GM18867 (cell line): ENCODE measurements at regions not wholly inside any gene's neighbourhood (a gene's known extent, or its start where the extent isn't known, plus 50 kb on each side); places are given as distances from the start of the nearest gene placed in this dataset.
"Not testable (repeated sequence)": the region's sequence is repeated elsewhere in the genome, so short reads cannot be mapped to it uniquely, and the experiment has no call there.

Source experiments
- ATAC-seq: cut with Tn5 transposase; IDR thresholded peaks from one replicate; pipeline ENCODE4 v1.9.1; 2021; ENCODE audit warnings: mild to moderate bottlenecking, moderate library complexity; ENCODE audit not compliant: unreplicated experiment

DNA sequence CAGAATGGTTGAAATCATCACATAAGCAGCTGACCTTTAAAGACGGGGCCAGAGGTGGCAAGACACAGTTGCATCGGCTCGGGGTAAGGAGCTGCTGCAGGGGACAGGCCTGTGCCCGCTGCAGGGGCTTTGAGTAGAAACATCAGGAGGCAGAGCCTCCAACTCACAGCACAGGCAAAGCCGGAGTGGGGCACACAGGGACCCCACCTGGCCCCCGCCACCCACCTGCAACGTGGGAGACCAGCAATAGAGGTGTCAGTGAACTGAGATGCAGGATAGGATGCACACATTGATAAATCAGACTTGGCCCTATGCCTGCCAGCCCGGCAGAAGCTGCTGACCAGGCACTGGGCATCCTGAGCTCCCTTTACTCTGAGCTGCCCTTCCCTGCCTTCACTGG, 257.2 kb downstream of the NPHP4 start:
- no peak for ATAC-seq

DNA sequence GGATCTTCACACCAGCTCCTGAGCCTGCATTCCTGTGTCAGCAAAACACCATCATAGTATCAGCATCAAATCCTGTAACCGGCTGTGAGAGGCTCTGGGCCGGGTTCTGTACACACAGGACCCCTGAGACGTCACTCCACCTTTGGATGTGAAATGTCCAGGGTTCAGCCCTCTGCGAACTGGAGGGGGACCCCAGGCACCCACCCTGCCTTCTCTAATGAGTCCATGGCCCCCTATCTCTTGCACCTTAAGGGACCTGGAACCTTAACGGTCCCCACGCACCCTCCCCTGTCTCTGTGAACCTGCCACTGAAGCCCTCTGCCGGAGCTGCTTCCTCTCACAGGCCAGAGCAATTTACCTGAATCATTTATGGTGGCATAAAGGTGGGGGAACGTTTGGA, 257.8 kb downstream of the NPHP4 start:
- ATAC-seq: no peak

DNA sequence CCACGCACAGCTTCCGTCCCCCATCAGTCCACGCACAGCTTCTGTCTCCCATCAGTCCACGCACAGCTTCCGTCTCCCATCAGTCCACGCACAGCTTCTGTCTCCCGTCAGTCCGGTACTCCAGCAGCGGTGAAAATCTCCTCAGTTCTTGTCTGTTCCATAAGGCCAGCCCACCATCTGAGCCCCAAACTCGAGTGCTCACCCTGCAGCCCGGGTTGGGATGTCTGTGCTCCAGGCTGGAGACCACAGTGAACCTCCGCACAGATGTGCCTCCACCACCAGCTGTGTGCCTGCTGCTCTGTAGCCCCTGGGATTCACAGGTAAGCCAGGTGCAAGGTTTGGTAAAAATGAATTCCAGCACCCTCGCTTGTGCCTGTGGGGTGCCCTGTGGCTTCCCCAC, 258.6 kb downstream of the NPHP4 start:
- no peak for ATAC-seq

DNA sequence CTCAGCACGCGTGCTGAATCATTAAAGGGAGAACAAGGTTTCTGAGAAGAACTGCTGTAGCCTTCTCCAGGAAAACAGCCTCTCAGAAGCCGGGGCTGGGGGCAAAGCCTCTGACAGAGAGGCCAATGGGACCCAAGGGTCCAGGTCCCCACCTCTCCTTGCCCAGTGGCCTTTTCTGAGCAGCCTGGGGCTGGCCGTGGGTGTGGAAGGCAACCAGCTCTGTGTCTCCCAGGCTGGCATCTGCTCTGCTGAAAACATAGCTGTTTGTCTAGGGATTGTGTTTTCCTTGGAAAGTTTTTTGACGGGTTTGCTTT, 261.2 kb downstream of the NPHP4 start:
- no peak for ATAC-seq

DNA sequence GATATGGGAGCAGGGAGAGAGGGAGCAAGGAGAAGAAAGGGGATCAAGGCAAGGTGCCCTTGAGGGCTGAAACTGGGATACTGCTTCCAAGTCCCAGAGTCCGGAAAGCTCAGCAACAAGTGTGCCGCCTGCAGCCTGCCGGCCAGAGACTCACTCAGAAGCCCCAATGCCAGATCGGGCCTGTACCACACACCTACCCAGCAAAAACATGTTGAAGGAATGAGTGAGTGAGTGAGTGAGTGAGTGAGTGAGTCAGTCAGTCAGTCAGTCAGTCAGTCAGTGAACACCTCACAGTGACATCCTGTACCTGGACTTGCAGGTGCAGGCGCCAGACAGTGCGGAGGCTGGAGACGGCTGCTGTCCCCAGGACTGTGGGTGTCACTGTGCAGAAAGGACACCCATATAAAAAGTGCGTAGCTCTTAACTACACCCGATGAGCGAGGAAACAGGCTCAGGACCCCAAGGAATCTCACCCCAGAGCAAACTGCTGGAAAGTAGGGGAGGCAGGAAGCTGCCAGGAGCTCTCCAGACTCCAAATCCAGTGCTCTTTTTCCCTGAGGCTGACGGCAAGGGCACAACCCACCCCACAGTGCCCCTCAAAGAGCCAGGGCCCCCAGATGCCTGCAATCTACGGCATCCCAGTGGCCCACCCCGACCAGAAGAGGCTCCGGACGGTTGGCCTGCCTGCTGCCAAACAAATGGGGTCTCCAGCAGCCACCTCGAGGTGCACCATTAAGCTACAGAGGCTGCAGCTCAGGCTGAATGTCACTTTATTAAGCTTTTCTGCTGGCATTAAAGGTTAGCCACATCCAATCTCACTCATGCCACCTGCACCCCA, 261.7 kb downstream of the NPHP4 start:
- ATAC-seq: no peak

DNA sequence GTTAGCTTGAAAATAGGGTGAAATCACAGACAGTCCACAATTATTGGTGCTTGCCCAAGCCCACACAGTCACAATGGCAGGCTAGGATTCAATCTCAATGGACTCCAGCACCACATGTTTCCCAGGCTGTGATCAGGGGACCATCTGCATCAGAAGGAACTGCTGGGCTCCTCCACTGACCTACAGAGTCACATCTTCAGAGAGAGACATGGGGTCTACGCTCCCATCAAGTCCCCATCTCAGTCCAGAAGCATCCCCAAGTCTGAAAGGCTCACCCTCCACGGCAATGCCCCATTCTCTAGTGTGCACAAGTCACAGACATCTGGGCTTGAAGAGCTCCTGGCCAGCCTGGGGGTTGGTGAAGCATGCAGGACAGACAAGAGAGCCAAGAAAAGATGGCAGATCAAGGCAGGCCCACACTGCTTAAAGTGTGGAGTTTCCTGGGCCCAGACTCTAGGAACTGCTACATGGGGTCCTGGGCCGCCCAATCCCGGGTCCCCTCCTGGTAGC, 262.5 kb downstream of the NPHP4 start:
- ATAC-seq: no peak

DNA sequence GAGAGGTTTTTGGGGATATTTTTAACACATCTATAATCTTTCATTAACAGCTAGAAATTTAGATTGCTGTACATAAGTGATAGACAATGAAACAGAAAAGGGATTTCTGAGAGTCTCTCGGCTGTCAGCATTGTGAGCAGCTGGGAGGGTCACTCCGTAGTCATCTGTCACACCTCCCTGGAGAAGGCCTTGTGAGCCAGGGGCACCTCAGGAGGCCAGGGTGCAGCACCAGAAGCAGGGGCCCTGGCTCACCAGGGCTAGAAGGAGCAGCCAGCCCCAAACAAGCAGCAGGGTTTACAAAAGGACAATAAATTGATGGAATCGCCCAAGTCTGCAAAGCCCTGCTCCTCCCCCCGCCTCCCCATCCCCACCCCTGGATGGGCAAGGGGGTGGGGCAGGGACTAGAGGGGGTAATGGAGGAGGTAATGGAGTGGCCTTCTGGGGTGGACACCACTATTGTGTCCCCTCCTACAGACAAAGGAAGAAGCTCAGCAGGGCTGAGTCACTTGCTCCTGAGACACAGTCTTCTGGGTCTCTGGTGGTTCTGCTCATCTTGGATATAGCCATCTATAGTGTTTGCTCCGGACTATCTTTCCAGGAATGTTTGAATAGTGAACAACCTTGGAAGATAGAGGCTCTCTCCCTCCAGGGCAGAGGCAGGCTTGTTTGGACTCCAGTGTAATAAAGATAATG, 263.4 kb downstream of the NPHP4 start:
- no peak for ATAC-seq

DNA sequence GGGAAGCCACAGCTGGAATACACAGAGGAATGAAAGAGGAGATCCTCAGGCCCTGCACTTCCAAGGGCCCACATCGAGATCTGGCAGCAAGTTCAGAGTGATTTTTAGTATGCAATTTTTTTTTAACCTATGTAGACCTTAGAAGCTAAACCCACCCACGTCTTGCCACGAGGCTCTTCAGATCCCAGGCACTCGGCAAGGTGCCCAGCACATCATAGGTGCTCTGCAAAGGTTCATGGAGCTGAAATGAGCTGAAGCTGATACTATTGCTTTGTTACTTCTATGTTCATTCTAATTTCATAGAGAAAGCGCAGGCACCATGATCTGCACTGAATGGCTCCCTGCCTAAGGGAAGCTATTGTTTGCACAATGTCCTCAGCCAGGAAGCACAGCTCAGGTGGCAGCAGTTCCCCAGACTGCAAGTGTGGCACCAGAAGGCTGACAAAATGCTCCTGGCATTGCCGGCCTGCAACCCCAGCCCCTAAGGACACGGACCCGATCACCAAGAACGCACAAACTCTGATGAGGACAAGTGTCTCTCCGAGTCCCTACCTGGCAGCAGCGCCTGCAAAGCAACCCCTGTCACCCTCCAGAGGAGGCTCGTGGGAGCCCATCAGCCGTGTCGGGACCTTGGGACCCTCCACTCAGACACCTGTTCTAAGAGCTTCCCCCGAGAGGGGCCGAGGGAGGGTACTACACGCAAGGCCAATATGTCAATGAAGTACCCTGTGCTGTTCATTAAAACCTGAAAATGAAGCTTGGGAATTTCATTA, 264.2 kb downstream of the NPHP4 start:
- ATAC-seq: no peak

DNA sequence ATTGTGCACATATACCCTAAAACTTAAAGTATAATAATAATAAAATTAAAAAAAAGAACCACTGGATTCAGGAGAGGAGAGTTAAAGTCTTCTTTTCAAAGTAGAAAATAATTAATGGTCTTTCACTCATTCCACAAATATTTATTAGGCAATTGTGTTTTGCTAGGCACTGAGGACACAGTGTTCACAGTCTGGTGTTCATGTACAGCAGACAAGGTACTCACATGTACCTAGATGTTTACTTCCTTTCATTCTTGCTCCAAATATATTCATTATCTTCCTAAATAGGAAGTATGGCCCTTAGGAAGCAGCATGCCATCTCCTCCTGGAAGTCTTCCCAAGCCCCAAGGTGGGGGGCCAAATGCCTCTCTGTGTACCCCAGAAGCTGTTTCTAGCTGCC, 265.0 kb downstream of the NPHP4 start:
- ATAC-seq: no peak

DNA sequence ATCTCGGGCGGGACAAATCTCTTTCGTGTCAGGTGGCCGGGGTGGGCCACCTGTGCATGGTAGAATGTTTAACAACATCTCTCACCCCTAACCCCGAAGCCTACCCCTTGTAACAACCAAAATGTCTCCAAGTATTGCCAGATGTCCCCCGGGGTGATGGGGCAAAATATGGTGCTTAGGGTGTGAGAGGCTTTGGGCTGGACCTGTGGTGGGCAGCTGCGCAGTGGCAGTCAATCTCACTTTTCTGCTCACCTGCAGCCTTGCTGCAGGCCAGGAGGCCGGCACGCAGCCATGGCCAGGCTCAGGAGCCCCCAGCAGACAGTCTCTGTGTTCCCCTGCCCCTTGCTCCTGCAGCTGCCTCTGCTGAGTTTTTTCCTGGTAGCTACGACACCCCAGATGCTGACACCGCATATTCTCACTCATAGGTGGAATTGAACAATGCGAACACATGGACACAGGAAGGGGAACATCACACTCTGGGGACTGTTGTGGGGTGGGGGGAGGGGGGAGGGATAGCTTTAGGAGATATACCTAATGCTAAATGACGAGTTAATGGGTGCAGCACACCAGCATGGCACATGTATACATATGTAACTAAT, 265.5 kb downstream of the NPHP4 start:
- ATAC-seq: not testable (repeated sequence)

DNA sequence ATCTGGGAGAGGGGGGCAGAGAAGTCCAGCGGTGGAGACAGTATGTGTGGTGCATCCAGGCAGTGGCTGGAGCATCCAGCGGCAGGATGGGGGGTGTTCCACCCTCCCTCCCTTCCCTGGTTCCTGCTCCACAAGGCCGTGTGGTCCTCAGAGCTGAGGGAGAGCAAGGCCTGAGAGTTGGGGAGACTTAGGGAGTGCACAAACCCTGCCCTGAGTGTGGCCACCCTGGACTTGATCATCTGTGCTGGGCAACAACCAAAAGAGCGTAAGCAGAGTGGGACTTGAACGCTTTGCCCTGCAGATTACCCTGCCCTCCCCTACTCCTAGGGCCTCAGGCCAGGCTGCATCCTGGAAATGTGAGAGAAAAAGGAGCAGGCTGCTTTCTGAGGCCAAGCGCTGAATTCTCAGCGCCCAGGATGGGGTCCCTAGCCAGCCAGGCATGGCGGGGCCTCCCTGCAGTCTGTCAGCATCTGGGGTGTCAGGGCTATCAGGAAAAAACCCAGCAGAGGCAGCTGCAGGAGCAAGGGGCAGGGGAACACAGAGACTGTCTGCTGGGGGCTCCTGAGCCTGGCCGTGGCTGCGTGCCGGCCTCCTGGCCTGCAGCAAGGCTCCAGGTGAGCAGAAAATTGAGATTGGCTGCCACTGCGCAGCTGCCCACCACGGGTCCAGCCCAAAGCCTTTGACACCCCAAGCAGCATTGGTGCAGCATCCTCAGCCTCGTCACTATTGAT, 266.2 kb downstream of the NPHP4 start:
- no peak for ATAC-seq

DNA sequence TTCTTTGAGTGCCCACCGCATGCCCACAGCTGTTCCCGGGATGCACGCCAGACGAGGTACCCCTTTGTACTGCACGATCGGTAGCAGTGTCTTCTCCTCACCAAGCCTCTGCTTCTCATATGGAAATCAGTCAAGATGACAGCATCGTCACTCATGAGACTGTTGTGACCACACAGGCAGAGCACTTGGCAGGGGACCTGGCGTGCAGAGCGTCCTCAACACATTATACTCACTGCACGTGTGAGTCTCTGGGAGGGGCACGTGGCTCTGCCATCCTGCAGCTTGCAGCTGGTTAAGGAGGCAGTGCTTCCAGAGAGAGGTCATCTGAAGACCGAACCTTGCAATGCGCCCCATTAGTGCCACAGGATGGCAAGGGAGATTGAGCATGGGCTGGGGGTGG, 266.8 kb downstream of the NPHP4 start:
- ATAC-seq: no peak

DNA sequence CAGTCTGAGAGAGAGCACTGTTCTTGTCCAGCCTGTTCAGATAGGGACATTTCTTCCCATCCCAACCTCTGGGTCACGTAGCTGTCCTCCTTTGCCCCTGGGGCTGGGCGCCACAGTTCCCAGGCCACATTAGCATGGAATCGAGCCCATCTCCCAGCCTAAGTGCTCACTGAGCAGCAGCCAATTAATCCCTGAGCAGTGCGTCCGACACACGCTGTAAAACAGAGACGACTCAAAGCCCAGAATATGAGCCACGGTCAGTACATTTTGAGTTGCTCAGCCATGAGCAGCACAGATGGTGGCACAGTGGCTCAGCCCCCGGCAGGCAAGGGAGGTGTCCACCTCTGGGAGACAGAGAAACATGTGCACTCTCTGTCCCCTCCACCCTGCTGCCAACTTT, 267.4 kb downstream of the NPHP4 start:
- ATAC-seq: no peak

DNA sequence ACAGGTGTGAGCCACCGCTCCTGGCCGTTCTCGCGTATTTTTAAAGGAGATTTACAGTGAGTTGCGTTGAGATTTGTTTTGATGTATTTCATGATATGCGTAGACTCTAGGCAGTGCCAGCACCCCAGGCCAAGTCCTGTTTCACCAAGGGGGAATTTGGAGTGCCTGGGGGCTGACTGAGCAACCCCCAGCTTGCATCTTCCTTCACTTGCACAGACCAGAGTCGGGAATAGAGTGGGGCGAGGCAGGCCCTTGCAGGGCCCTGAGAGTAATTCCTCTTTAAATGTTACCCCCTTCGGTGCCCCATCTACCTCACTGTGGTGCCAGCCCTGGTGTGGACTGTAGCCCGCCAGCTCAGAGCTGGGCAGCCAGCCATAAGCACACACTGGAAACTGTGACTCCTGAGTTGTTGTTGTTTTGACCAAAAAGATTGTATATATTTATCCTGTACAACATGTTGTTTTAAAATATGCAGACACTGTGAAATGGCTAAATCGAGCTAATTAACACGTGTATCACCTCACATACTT, 269.5 kb downstream of the NPHP4 start:
- no peak for ATAC-seq

DNA sequence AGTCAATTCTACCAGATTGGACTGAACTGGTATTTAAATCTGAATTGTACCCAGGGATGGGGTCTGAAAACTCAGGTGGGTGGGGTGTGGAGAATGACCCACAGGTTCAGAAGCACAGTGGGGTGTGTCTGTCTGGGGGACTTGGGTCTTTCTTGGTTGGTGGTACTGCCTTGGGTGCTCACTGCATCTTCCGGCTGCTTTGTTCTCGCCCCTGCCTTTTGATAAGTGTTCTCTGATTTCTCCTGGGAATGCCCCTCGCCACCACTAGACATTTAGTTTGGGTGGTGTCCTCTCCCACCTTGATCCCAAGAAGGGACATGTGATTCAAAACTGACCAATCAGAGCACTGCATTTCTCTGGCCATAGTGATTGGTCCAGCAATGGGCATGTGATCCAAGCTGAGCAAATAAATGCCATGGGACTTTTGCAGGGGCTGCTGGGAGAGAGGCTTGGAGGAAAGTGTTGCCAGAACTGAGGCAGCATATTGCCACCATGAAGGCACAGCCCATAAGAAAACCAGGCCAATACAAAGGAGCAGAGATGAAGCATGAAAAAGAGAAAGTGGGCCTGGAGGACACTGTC, 270.5 kb downstream of the NPHP4 start:
- no peak for ATAC-seq

DNA sequence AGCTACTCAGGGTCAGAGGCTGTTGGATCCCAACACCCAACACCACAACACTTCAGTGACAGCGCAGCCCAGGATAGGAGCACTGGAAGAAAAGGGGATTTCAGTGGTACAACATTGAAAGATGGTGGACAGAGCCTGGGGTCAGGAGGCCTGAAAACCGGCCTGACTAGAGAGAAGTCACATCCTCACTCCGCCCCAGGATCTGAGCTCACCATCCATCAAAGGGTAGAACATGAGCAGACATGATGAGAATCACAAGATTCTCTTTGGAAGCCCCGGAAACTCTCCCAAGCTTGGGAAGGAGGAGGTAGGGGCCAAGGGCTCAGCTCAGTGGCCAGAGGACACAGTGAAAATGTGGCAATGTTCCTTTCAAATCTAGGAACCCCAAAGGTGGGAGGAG, 271.3 kb downstream of the NPHP4 start:
- ATAC-seq: no peak

DNA sequence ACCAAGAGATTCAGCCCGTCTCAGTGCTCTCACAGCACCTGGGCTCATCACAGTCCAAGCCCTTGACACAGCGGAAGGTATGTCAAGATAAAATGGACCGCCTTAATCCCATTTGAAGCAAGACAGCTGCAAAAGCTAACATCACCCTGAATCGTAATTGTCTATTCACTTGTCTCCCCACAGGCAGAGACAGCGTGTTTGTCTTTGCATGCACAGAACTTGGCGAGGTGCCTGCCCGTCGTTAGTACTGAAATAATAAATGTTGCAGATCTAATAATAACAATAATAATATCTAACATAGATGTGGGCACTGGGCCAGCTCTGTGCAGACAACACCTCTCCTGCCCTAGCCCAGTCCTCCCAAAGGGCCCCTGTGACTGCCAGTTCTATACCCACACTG, 271.7 kb downstream of the NPHP4 start:
- ATAC-seq: no peak

DNA sequence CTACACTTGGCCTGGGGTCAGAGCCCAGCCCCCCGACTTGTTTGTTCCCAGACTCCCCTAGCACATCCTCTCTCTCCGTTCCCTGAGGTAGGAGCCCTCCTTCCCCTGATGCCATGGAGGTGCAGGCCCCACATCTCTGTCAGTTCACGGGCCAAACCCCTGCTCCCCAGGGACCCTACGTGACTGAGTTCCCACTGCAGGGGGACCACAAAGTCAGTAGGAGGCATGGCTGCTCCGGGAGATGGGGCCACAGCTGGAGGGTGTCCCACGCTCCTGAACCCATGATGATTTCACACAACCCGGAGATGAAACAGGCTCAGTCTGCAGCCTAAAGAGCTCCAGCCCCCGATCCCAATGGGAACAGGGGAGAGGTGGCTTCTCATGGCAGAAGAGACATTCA, 272.2 kb downstream of the NPHP4 start:
- ATAC-seq: no peak

DNA sequence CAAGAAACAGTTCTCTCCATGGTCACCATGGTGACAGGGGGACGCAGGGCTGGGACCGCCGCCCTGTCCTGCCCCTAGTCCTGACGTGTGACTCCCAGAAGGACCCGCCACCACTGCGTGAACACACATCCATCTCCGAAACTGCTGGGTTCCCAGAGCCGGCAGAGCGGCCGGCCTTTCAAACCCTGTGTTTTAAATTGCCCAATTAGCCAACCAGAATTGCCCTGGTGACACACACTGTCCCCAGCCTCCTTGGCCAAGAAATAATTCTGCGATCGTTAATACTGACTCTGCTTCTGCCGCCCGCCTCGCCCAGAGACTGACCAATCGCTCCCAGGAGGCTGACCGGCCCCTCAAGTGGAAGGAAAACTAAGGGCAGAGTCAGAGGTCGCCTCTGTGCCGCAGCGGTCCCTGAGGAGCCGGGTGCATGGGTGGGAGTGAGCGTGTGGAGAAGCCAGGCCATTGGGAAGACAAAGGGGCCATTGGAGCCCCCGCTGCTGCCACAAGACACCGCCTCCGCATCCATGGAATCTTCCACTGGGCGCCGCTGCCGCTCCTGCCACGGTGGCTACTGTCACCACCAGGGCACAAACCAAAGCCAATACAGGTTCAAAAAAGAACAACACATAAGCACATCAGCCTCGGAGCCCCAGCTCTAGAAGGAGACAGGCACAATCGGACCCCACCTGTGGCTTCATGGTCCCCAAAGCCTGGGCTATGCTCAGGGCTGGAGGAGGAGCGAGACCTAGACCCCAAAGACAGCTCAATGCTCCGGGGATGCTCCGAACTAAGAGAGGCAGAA, 273.2 kb downstream of the NPHP4 start:
- no peak for ATAC-seq
